ENCODE measurements at regions not wholly inside any gene's neighbourhood (a gene's known extent, or its start where the extent isn't known, plus 50 kb on each side); places are given as distances from the start of the nearest gene placed in this dataset.

- WGBS, 2 donors = 86% methylated on average over 1 of the region's 1 CpG
- Histone ChIP-seq H3K4me1 (ENCODE audit: control insufficient read depth in 5 of 5, insufficient read depth in 5 of 5, low read length in 5 of 5) (peaks cover 0 to 3% (median 0%) of the 10 kb centered on the region in 5 donors), H3K4me3 (no peak overlapping the region), H3K27ac (ENCODE audit: low read depth in 1 of 2, low read length in 1 of 2) (no peak overlapping the region), H3K9me3 (ENCODE audit: control insufficient read depth in 4 of 4, insufficient read depth in 3 of 4, low read length in 3 of 4) (no peaks in the 10 kb centered on the region), H3K9ac (ENCODE audit: insufficient read depth in 1 of 2, low read length in 2 of 2) (no peak overlapping the region), H3K36me3 (ENCODE audit: control insufficient read depth in 4 of 4, insufficient read depth in 4 of 4, low read length in 4 of 4) (no peaks in the 10 kb centered on the region), H3K27me3 (ENCODE audit: control insufficient read depth in 3 of 3, insufficient read depth in 3 of 3, low read length in 2 of 3) (no peaks in the 10 kb centered on the region)
- ATAC-seq (ENCODE audit: insufficient read depth, low FRiP score) (no peak), DNase-seq (no peak)
- TF ChIP-seq CTCF (IDR thresholded peaks at IDR 0.05; ENCODE audit: control extremely low read depth, extremely low read depth) = no peak
Observed at GRCh38 chr2:167508709-167509108, 620.4 kb downstream of the XIRP2 start.

- no peak for DNase-seq
- Histone ChIP-seq H3K4me3 (no peak overlapping the region), H3K27me3 (ENCODE audit: control insufficient read depth in 3 of 3, insufficient read depth in 3 of 3, low read length in 2 of 3) (no peaks in the 10 kb centered on the region), H3K27ac (ENCODE audit: low read depth in 1 of 2, low read length in 1 of 2) (no peak overlapping the region), H3K36me3 (ENCODE audit: control insufficient read depth in 4 of 4, insufficient read depth in 4 of 4, low read length in 4 of 4) (no peaks in the 10 kb centered on the region), H3K9me3 (ENCODE audit: control insufficient read depth in 4 of 4, insufficient read depth in 3 of 4, low read length in 3 of 4) (no peaks in the 10 kb centered on the region), H3K9ac (ENCODE audit: insufficient read depth in 1 of 2, low read length in 2 of 2) (no peak overlapping the region), H3K4me1 (ENCODE audit: control insufficient read depth in 5 of 5, insufficient read depth in 5 of 5, low read length in 5 of 5) (peaks cover 0 to 3% (median 0%) of the 10 kb centered on the region in 5 donors)
- no peak for TF ChIP-seq CTCF (IDR thresholded peaks at IDR 0.05; ENCODE audit: control extremely low read depth, extremely low read depth)
- 35 to 60% methylated on average over 1 of the region's 1 CpG for WGBS, 2 donors
- ATAC-seq (ENCODE audit: insufficient read depth, low FRiP score) = no peak
Observed at GRCh38 chr2:167506395-167506794, 618.1 kb downstream of the XIRP2 start.

GRCh38 chr2:167504695-167505094, 616.4 kb downstream of the XIRP2 start:
- ATAC-seq (ENCODE audit: insufficient read depth, low FRiP score) (no peak), DNase-seq (no peak)
- H3K4me1 ChIP-seq (ENCODE audit: control insufficient read depth in 5 of 5, insufficient read depth in 5 of 5, low read length in 5 of 5) = peaks cover 0 to 3% (median 0%) of the 10 kb centered on the region in 5 donors

More at GRCh38 chr2:167504695-167505094, 616.4 kb downstream of the XIRP2 start:
- Histone ChIP-seq H3K9ac (ENCODE audit: insufficient read depth in 1 of 2, low read length in 2 of 2) (no peak overlapping the region), H3K9me3 (ENCODE audit: control insufficient read depth in 4 of 4, insufficient read depth in 3 of 4, low read length in 3 of 4) (no peaks in the 10 kb centered on the region), H3K4me3 (no peak overlapping the region), H3K36me3 (ENCODE audit: control insufficient read depth in 4 of 4, insufficient read depth in 4 of 4, low read length in 4 of 4) (no peaks in the 10 kb centered on the region), H3K27me3 (ENCODE audit: control insufficient read depth in 3 of 3, insufficient read depth in 3 of 3, low read length in 2 of 3) (no peaks in the 10 kb centered on the region), H3K27ac (ENCODE audit: low read depth in 1 of 2, low read length in 1 of 2) (no peak overlapping the region)
- no peak for TF ChIP-seq CTCF (IDR thresholded peaks at IDR 0.05; ENCODE audit: control extremely low read depth, extremely low read depth)
